GM18499 (cell line): ENCODE measurements at regions not wholly inside any gene's neighbourhood (a gene's known extent, or its start where the extent isn't known, plus 50 kb on each side); places are given as distances from the start of the nearest gene placed in this dataset.

Experiments
- ATAC-seq: cut with Tn5 transposase; IDR thresholded peaks from one replicate; pipeline ENCODE4 v1.9.1; 2021; ENCODE audit warnings: moderate number of reproducible peaks; ENCODE audit not compliant: insufficient read depth, unreplicated experiment

GRCh38 chr5:2610986-2611385 is 140.5 kb downstream of the IRX2 start:
- no peak for ATAC-seq

- no peak for ATAC-seq
Measured at GRCh38 chr5:2608391-2608790, 143.1 kb downstream of the IRX2 start.

GRCh38 chr5:2607598-2607997 is 143.9 kb downstream of the IRX2 start:
- no peak for ATAC-seq

GRCh38 chr5:2603272-2603575 is 148.3 kb downstream of the IRX2 start:
- no peak for ATAC-seq

- no peak for ATAC-seq
Measured at GRCh38 chr5:2602451-2603271, 148.8 kb downstream of the IRX2 start.

GRCh38 chr5:2598503-2598902 is 153.0 kb downstream of the IRX2 start:
- no peak for ATAC-seq

DNA sequence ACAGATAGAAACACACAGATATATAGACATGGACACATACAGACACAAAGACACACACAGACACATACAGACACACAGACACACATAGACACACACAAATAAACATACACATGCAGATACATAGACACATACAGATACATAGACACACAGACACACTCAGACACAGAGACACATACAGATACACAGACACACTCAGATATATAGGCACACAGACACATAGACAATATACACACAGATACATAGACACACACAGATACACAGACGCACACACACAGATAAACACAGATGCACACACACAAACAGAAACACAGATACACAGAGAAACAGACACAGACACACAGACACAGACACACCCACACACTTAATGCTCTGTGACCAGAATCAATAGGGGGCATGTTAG is 156.8 kb downstream of the IRX2 start:
- no peak for ATAC-seq

- ATAC-seq, result no peak
Measured at GRCh38 chr5:2592766-2593165, 158.7 kb downstream of the IRX2 start.

GRCh38 chr5:2591777-2592453 is 159.6 kb downstream of the IRX2 start:
- no peak for ATAC-seq

DNA sequence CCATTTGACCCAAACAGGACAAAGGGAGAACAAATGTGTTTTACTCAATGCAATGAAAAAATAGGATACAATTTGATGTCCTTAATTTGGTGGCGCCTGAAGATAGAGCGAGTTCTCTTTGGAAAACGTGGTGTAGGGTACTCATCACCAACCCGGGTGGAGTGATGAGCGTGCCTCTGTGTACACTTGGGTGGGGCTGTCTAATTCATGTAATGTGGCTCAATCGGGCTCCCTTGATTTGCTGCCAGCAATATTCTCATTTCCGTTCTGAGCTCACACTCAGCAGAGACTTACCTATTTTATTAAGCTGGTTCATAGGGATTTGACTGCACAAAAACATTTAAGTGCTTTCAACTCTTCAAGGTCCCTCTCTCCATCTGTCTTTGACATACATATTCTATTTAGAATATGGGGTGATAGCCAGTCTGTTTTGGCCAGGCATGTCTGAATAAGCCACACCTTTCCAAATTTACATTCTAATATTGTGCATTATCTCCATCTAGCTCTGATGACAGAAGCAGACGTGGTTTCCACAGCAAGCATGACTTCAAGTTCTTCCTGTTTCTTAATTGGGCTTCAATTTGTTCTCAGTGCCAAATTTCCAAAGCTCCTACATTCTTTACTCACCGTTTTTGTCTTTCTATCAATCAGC is 162.5 kb downstream of the IRX2 start:
- no peak for ATAC-seq

GRCh38 chr5:2587189-2588031 is 164.1 kb downstream of the IRX2 start:
- no peak for ATAC-seq

DNA sequence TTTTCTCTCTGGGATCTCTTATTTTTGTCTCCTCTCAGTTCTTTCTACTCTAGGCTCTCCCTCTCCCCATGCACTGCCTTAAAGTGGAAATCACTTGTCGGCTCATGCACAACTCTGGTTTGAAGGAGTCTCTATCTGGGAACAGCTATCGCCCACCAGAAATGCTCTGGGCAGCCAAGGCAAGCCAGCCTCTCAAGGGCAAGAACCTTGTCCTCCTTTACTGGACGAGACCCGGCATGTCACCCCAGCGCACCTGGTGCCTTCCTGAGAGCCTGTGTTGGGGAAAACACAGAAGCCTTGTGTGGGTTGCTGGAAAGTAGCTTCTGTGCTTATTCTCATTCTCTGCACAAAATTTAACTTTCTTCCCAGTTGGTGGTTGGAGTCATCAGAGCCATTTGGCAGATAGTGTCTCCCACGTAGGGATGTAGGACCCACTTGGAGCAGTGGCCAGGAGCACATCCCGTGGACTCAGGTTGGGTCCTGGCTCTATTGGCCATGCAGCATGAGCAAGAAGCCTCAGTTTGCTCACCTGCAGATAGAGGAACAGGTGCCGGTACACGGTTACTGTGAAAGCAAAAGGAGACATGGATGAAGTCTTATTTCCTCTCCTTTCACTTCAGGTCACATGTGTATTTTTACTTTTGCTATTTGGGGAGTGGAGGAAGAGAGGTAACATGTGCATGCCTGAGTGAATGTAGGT is 165.3 kb downstream of the IRX2 start:
- no peak for ATAC-seq

DNA sequence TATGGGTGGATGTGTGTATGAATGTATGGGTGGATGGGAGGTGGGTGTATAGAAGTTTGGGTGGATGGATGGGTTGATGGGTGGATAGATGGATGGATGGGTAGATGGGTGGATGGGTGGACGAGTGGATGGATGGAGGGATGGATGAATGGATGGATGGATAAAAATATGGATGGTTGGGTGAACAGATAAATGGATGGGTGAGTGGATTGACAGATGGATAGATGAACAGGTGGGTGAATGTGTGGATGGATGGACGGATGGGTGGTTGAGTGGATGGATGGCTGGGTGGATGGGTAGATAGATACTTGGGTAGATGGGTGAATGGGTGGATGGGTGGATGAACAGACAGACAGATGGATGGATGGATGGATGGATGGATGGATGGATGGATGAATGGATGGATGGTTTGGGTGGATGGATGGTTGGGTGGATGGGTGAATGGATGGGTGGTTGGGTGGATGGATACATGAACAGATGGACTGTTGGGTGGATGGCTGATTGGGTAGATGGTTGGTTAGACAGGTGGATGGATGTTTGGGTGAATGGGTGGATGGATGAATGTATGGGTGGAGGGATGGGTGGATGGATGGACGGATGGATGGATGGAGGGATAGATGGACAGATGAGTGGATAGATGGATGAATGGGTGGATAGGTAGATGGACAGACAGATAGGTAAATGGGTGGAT is 166.8 kb downstream of the IRX2 start:
- no peak for ATAC-seq

GRCh38 chr5:2582507-2582906 is 169.0 kb downstream of the IRX2 start:
- no peak for ATAC-seq

GRCh38 chr5:2582106-2582505 is 169.4 kb downstream of the IRX2 start:
- ATAC-seq, result no peak

DNA sequence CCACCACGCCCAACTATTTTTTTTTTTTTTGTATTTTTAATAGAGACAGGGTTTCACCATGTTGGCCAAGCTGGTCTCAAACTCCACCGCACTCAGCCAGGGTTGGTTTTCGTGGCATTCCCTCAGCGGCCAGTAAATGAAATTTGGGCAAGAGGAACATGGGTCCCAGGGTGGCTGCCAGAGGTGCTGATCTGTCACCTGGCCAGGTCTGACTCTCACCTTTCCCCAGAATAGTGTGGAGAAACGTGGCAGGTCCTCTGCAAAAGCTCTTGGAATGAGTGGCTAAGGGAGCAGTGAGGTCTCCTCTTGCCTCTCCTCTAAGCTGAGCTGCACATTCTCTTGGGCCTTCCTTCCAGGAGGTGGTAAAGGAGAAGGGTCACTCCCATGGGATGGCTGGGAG is 170.1 kb downstream of the IRX2 start:
- ATAC-seq, result no peak

DNA sequence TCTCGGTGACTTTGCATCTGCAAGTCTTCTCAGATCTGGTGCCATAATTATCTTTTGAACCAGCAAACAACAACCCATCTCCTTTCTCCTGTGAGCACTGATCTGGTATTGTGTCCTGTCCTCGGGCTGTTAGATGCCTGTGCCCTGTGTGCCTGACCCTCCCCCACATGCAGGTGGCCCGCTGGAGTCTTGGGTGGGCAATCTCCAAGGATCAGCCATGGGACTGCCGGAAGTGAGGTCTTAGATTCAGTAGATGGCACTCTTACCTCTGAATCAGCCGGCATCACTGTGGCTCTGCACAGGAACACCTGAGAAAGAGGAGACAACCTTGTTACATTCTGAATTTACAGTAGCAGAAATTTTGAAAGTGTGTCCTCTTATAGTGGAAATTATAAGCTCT is 172.4 kb downstream of the IRX2 start:
- ATAC-seq, result no peak

- ATAC-seq, result no peak
Measured at GRCh38 chr5:2577312-2578036, 174.0 kb downstream of the IRX2 start.

DNA sequence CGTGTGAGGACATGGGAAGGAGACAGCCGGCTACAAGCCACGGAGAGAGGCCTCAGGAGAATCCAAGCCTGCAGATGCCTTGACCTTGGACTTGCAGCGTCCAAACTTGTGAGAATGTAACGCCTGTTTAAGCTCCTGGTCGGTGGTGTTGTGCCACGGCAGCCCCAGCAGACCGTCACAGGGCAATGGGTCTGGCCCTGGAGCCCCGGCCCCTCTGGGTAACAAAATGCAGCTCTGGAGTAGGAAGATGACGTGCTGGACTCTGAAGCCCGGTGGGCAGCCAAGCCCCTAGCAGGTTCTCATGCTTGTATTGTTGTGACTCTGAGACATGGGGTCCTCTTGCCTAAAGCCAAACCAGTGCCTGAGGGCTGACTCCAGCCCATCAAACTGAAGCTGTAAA is 174.7 kb downstream of the IRX2 start:
- no peak for ATAC-seq
